ENCODE measurements at regions not wholly inside any gene's neighbourhood (a gene's known extent, or its start where the extent isn't known, plus 50 kb on each side); places are given as distances from the start of the nearest gene placed in this dataset.
"Not testable (repeated sequence)": the region's sequence is repeated elsewhere in the genome, so short reads cannot be mapped to it uniquely, and the experiment has no call there.

DNA sequence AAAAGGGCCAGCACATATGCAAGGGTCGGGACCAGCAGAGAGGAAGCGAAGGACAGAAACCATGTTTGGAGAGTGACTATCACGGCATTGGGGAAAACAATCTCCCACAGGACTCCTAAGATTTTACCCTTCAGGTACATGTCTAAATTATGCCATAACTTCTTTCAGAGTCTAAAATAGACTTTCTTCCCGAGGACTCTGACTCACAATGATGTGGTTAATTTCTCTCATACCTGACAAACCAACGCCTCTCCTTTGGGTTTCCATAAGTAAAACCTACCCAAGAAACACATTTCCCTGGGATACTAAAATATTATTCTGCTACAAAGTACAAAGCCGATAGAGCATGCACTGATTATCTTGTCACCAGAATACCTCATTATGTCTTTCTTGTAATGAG is 127.8 kb upstream of the NETO1 start:
- H3K4me3 ChIP-seq (ENCODE audit: low read depth, low read length) = no peak overlapping the region
- DNase-seq (ENCODE audit: low read depth) = no peak
- TF ChIP-seq CTCF (IDR thresholded peaks at IDR 0.05; ENCODE audit: low read depth, low read length, missing control alignments) = no peak

- TF ChIP-seq CTCF (IDR thresholded peaks at IDR 0.05; ENCODE audit: low read depth, low read length, missing control alignments) = no peak
- H3K4me3 ChIP-seq (ENCODE audit: low read depth, low read length) = no peak overlapping the region
- DNase-seq (ENCODE audit: low read depth) = no peak
Measured at GRCh38 chr18:72993250-72993649, 125.5 kb upstream of the NETO1 start.

- H3K4me3 ChIP-seq (ENCODE audit: low read depth, low read length) = no peak overlapping the region
- TF ChIP-seq CTCF (IDR thresholded peaks at IDR 0.05; ENCODE audit: low read depth, low read length, missing control alignments) = no peak
- DNase-seq (ENCODE audit: low read depth) = no peak
Measured at GRCh38 chr18:72991379-72991778, 123.6 kb upstream of the NETO1 start.

DNA sequence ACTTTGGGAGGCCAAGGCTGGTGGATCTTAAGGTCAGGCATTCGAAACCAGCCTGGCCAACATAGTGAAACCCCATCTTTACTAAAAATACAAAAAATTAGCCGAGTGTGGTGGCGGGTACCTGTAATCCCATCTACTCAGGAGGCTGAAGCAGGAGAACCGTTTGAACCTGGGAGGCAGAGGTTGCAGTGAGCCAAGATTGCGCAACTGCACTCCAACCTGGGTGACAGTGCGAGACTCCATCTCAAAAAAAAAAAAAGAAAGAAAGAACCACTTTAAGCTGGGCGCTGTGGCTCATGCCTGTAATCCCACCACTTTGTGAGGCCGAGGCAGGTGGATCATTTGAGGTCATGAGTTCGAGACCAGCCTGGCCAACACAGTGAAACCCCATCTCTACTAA is 119.8 kb upstream of the NETO1 start:
- DNase-seq (ENCODE audit: low read depth); H3K4me3 ChIP-seq (ENCODE audit: low read depth, low read length): not testable (repeated sequence)

DNA sequence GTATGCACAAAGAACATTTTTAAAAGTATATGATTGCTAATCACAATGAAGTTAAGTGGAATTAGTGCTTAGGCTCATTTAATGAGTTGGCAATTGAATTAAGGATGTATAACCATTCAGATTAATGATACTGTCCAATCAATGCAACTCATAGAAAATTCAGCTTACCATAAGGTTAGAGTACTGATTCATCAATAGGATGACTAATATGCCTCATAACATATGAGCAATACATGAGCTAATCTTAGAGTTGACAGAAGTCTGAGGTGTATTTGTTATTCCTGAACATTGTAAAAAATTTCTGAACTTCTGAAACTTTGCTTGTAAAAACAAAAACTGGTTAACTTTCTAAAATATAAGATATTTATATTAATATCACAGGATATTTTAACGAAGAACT is 118.3 kb upstream of the NETO1 start:
- H3K4me3 ChIP-seq (ENCODE audit: low read depth, low read length) = no peak overlapping the region
- no peak for TF ChIP-seq CTCF (IDR thresholded peaks at IDR 0.05; ENCODE audit: low read depth, low read length, missing control alignments)
- DNase-seq (ENCODE audit: low read depth) = no peak

DNA sequence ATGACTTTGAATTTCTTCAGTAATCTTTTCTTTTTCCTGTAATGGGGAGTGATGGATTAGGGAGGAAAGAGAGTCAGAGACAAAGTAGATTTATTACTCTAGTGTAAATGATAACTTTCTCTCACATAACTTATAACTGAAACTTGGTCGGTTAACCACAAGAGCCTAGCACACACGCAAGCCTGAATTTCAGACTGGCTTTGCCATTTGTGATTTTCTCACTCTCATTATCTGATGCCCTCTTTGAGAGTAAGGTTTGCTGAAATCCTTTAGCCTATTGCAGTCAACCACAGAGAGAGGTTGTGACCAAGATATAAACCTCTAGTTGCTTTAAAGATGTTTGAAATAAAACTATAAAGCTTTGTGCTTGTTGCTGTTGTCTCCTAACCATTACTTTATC is 117.9 kb upstream of the NETO1 start:
- H3K4me3 ChIP-seq (ENCODE audit: low read depth, low read length) = no peak overlapping the region
- TF ChIP-seq CTCF (IDR thresholded peaks at IDR 0.05; ENCODE audit: low read depth, low read length, missing control alignments) = no peak
- no peak for DNase-seq (ENCODE audit: low read depth)

- H3K4me3 ChIP-seq (ENCODE audit: low read depth, low read length) = no peak overlapping the region
- no peak for TF ChIP-seq CTCF (IDR thresholded peaks at IDR 0.05; ENCODE audit: low read depth, low read length, missing control alignments)
- no peak for DNase-seq (ENCODE audit: low read depth)
Measured at GRCh38 chr18:72984290-72984689, 116.5 kb upstream of the NETO1 start.

GRCh38 chr18:72973841-72974240 is 106.1 kb upstream of the NETO1 start:
- no peak overlapping the region for H3K4me3 ChIP-seq (ENCODE audit: low read depth, low read length)
- no peak for DNase-seq (ENCODE audit: low read depth)
- no peak for TF ChIP-seq CTCF (IDR thresholded peaks at IDR 0.05; ENCODE audit: low read depth, low read length, missing control alignments)

All from GM12864 (cell line).